ENCODE measurements at regions not wholly inside any gene's neighbourhood (a gene's known extent, or its start where the extent isn't known, plus 50 kb on each side); places are given as distances from the start of the nearest gene placed in this dataset.

DNA sequence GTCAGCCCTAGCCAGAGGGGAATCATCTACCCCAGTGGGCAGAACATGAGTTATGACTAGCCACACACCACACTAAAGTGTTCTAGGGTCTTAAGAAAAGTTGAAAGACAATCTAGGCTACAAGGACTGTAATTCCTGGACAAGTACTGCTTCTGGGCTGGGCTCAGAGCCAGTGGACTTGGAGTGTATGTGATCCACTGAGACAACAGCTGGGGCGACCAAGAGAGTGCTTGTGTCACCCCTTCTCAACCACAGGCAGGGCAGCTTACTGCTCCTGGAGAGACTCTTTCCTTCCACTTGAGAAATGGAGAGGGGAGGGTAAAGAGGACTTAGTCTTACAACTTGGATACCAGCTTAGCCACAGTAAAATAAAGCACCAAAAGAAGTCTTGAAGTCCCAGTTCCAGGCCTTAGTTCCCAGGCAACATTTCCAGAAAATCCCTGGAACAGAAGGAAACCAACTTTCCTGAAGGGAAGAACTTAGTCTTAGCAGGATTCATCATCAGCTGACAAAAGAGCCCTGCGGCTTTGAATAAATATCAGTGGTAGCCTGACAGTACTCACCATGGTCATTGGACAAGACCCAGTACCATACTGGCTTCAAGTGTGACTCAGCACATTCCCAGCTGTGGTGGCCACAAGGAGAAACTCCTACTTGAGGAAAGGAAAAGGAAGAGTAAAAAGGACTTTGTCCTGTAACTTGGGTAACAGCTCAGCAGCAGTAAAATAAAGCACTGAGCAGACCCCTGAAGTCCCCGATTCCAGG, 355.1 kb upstream of the ADGRB3 start:
- Histone ChIP-seq H2BK12ac (ENCODE audit: low read depth, low read length) (no peak overlapping the region), H4K8ac (ENCODE audit: extremely low read depth, insufficient read depth, low read length) (no peak overlapping the region), H3K18ac (ENCODE audit: extremely low read depth, low read length) (no peak overlapping the region), H3K27me3 (replicated peaks in 1 of 4; ENCODE audit: control insufficient read depth in 3 of 4, extremely low read depth in 1 of 4, insufficient read depth in 3 of 4, low read length in 3 of 4) (no peaks in the 10 kb centered on the region), H3K4me1 (replicated peaks in 1 of 4; ENCODE audit: control insufficient read depth in 3 of 4, insufficient read depth in 4 of 4, low read length in 3 of 4) (no peaks in the 10 kb centered on the region), H4K91ac (replicated peaks; ENCODE audit: insufficient read length, low read length) (no peak overlapping the region), H3K14ac (ENCODE audit: insufficient read length) (no peak overlapping the region), H3K79me1 (ENCODE audit: low read depth, low read length) (no peaks in the 10 kb centered on the region), H2AFZ (ENCODE audit: low read length) (no peak overlapping the region), H2BK5ac (ENCODE audit: low read depth, low read length) (no peak overlapping the region), H2BK15ac (ENCODE audit: low read length) (no peak overlapping the region), H2BK20ac (ENCODE audit: low read length) (no peak overlapping the region), H3K27ac (ENCODE audit: low read depth, low read length) (no peak overlapping the region), H2BK120ac (replicated peaks; ENCODE audit: low read depth, low read length) (no peak overlapping the region), H3K4me3 (ENCODE audit: extremely low read depth in 1 of 4, insufficient read depth in 2 of 4, low read depth in 3 of 4, low read length in 4 of 4) (no peak overlapping the region), H3K23ac (ENCODE audit: insufficient read length) (no peak overlapping the region), H3K9ac (replicated peaks in 1 of 4; ENCODE audit: extremely low read depth in 1 of 4, low read depth in 3 of 4, low read length in 3 of 4) (no peak overlapping the region), H3K4ac (replicated peaks; ENCODE audit: insufficient read length, low read depth, low read length) (no peak overlapping the region), H3K9me3 (ENCODE audit: insufficient read depth in 2 of 2, low read depth in 1 of 2, low read length in 1 of 2) (peaks cover 5 to 12% of the 10 kb centered on the region in 2 experiments; a peak in 3 of 4 replicates), H3K36me3 (ENCODE audit: control insufficient read depth in 2 of 4, insufficient read depth in 4 of 4, low read length in 3 of 4) (no peaks in the 10 kb centered on the region), H3K23me2 (ENCODE audit: low read depth, low read length) (no peaks in the 10 kb centered on the region), H3K79me2 (ENCODE audit: control insufficient read depth in 1 of 2, insufficient read depth in 2 of 2, low read length in 2 of 2) (no peaks in the 10 kb centered on the region), H3K56ac (replicated peaks; ENCODE audit: insufficient read length, low read depth, low read length) (no peak overlapping the region), H3K4me2 (ENCODE audit: insufficient read depth in 1 of 2, low read depth in 2 of 2, low read length in 2 of 2) (no peak overlapping the region), H4K5ac (ENCODE audit: insufficient read length, low read depth, low read length) (no peak overlapping the region), H4K20me1 (replicated peaks in 1 of 2; ENCODE audit: control insufficient read depth in 1 of 2, insufficient read depth in 2 of 2, low read length in 2 of 2) (no peaks in the 10 kb centered on the region), H2AK5ac (ENCODE audit: low read depth, low read length) (no peak overlapping the region)
- ChIA-PET CTCF (ENCODE audit: partially characterized antibody) (interaction anchor here (0.7 to 1.2 kb wide), 2 partner anchors 53 to 65 kb away, joined by 3 read pairs; no protein-coding TSS in a partner anchor), POLR2A (ENCODE audit: partially characterized antibody) (no interaction called here)
- no peak for FAIRE-seq
- DNase-seq (ENCODE audit: low read depth in 1 of 2, low spot score in 2 of 2), result no peak
- TF ChIP-seq TEAD4 (IDR thresholded peaks at IDR 0.05; ENCODE audit: low read depth, low read length) (no peak), JUND (IDR thresholded peaks at IDR 0.05; ENCODE audit: low read length) (no peak), POLR2AphosphoS5 (IDR thresholded peaks at IDR 0.05; ENCODE audit: low read depth, low read length) (no peak), CREB1 (IDR thresholded peaks at IDR 0.05) (no peak), BACH1 (IDR thresholded peaks at IDR 0.05; ENCODE audit: low read length) (0 out of 2 replicates have a peak, but pooled peaks have one; percentile 20)
- 91% methylated on average over 3 of the region's 3 CpGs; no CpG with 5 or more reads in 1 of the 2 experiments for WGBS, 2 experiments (ENCODE audit: extremely low coverage in 1 of 2, insufficient coverage in 1 of 2, insufficient read length in 1 of 2, insufficient replicate concordance in 2 of 2, low coverage in 1 of 2, low lambda C conversion rate in 2 of 2, missing lambda C conversion rate in 1 of 2)

Data from H1 (cell line).